ENCODE measurements at regions not wholly inside any gene's neighbourhood (a gene's known extent, or its start where the extent isn't known, plus 50 kb on each side); places are given as distances from the start of the nearest gene placed in this dataset.
"Not testable (repeated sequence)": the region's sequence is repeated elsewhere in the genome, so short reads cannot be mapped to it uniquely, and the experiment has no call there.

DNA sequence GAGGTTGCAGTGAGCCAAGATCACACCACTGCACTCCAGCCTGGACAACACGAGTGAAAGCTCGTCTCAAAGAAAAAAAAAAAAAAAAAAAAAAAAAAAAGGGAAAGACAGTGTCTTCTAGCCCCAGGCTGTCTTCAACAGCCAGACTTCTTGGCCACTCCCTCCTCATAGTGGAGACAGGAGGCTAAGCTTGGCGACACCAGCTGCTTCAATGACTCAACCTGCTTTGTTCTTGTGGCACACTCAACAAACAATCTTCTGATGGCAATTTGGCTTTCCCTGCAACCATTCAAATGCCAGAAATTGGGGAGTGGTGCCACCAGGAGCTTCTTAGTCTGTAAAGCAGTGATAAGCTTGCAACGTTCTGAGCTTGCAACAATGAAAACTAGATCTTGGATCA is 290.4 kb upstream of the DYNLRB2 start:
- no peaks in the 10 kb centered on the region for H3K4me1 ChIP-seq (ENCODE audit: control insufficient read depth, insufficient read depth, low read length)
- intact Hi-C loops (cut with micrococcal nuclease; ENCODE audit: unreplicated experiment), result no loop called here
- H3K27ac ChIP-seq (ENCODE audit: low read length), result no peak overlapping the region
- POLR2A ChIA-PET, result no interaction called here
- no peaks in the 10 kb centered on the region for H3K9me3 ChIP-seq (ENCODE audit: control insufficient read depth, insufficient read depth, low read depth, low read length)
- in situ Hi-C loops (cut with HindIII; ENCODE audit: low pct_unique_long_range_greater_than_20kb, low sequenced_read_pairs), result no loop called here
- no peaks in the 10 kb centered on the region for H3K36me3 ChIP-seq (ENCODE audit: control insufficient read depth, insufficient read depth, low read length)
- H3K27me3 ChIP-seq (ENCODE audit: control insufficient read depth, insufficient read depth, low read length), result no peaks in the 10 kb centered on the region
- ATAC-seq, result no peak
- CTCF ChIA-PET, result no interaction called here
- BruUV-seq (replicated peaks), result no TSS peak
- TF ChIP-seq, protein P1, sequence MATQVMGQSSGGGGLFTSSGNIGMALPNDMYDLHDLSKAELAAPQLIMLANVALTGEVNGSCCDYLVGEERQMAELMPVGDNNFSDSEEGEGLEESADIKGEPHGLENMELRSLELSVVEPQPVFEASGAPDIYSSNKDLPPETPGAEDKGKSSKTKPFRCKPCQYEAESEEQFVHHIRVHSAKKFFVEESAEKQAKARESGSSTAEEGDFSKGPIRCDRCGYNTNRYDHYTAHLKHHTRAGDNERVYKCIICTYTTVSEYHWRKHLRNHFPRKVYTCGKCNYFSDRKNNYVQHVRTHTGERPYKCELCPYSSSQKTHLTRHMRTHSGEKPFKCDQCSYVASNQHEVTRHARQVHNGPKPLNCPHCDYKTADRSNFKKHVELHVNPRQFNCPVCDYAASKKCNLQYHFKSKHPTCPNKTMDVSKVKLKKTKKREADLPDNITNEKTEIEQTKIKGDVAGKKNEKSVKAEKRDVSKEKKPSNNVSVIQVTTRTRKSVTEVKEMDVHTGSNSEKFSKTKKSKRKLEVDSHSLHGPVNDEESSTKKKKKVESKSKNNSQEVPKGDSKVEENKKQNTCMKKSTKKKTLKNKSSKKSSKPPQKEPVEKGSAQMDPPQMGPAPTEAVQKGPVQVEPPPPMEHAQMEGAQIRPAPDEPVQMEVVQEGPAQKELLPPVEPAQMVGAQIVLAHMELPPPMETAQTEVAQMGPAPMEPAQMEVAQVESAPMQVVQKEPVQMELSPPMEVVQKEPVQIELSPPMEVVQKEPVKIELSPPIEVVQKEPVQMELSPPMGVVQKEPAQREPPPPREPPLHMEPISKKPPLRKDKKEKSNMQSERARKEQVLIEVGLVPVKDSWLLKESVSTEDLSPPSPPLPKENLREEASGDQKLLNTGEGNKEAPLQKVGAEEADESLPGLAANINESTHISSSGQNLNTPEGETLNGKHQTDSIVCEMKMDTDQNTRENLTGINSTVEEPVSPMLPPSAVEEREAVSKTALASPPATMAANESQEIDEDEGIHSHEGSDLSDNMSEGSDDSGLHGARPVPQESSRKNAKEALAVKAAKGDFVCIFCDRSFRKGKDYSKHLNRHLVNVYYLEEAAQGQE (IDR thresholded peaks at IDR 0.05; ENCODE audit: insufficient read depth in 1 of 2, low read depth in 2 of 2, low read length in 1 of 2), result no peak
- TF ChIP-seq POLR2AphosphoS5 (IDR thresholded peaks at IDR 0.05; ENCODE audit: low read depth, low read length), result no peak
- no peak for TF ChIP-seq CTCF (IDR thresholded peaks at IDR 0.05)
- no peak for TF ChIP-seq TCF7L2 (IDR thresholded peaks at IDR 0.05; ENCODE audit: low read depth, low read length)
- no peak for TF ChIP-seq SIN3A (IDR thresholded peaks at IDR 0.05; ENCODE audit: borderline replicate concordance, insufficient read depth, low read depth, low read length)
- H3K4me3 ChIP-seq (ENCODE audit: low read depth in 2 of 2, low read length in 2 of 2), result no peak overlapping the region
- no peak for DNase-seq (ENCODE audit: low read depth, low spot score)

- CTCF ChIA-PET; H3K4me1 ChIP-seq (ENCODE audit: control insufficient read depth, insufficient read depth, low read length); POLR2A ChIA-PET; intact Hi-C loops (cut with micrococcal nuclease; ENCODE audit: unreplicated experiment); in situ Hi-C loops (cut with HindIII; ENCODE audit: low pct_unique_long_range_greater_than_20kb, low sequenced_read_pairs); H3K36me3 ChIP-seq (ENCODE audit: control insufficient read depth, insufficient read depth, low read length); H3K9me3 ChIP-seq (ENCODE audit: control insufficient read depth, insufficient read depth, low read depth, low read length); ATAC-seq; BruUV-seq (replicated peaks); H3K27ac ChIP-seq (ENCODE audit: low read length); H3K4me3 ChIP-seq (ENCODE audit: low read depth in 2 of 2, low read length in 2 of 2); DNase-seq (ENCODE audit: low read depth, low spot score); H3K27me3 ChIP-seq (ENCODE audit: control insufficient read depth, insufficient read depth, low read length): not testable (repeated sequence)
Observed at GRCh38 chr16:80243303-80243702, 297.5 kb upstream of the DYNLRB2 start.

DNA sequence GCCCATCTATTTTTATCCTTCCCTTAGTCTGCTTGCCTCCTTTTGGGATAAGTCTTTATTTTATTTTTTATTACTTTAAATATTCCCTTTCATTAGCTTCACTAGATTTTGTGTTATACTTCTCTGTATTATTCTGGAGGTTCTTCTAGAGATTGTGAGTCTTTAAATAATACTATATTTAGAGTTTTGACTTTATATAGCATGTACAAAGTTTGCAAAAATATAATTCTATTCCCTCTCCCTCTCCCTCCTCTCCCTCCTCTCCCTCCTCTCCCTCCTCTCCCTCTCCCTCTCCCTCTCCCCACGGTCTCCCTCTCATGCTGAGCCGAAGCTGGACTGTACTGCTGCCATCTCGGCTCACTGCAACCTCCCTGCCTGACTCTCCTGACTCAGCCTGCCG is 298.5 kb upstream of the DYNLRB2 start:
- H3K4me1 ChIP-seq (ENCODE audit: control insufficient read depth, insufficient read depth, low read length); H3K9me3 ChIP-seq (ENCODE audit: control insufficient read depth, insufficient read depth, low read depth, low read length); CTCF ChIA-PET; BruUV-seq (replicated peaks); POLR2A ChIA-PET; DNase-seq (ENCODE audit: low read depth, low spot score); ATAC-seq; H3K4me3 ChIP-seq (ENCODE audit: low read depth in 2 of 2, low read length in 2 of 2); intact Hi-C loops (cut with micrococcal nuclease; ENCODE audit: unreplicated experiment); H3K27ac ChIP-seq (ENCODE audit: low read length); in situ Hi-C loops (cut with HindIII; ENCODE audit: low pct_unique_long_range_greater_than_20kb, low sequenced_read_pairs); H3K36me3 ChIP-seq (ENCODE audit: control insufficient read depth, insufficient read depth, low read length); H3K27me3 ChIP-seq (ENCODE audit: control insufficient read depth, insufficient read depth, low read length): not testable (repeated sequence)
